Endothelial cell of umbilical vein (primary cell): ENCODE measurements at regions not wholly inside any gene's neighbourhood (a gene's known extent, or its start where the extent isn't known, plus 50 kb on each side); places are given as distances from the start of the nearest gene placed in this dataset.

Experiments used
- BruUV-seq: library from RNA; stranded (reverse); fragments of 400-500 nt; replicated peaks from 2 replicates; lab custom pipeline; 2021; lab: Mats Ljungman, UMichigan
- CTCF ChIA-PET: fragments of 300-600, 350-600 bp; sonication (Branson Sonifier 250); formaldehyde crosslinking; loops from one replicate; lab custom pipeline; 2021; ENCODE audit warnings: antibody characterized with exemption, inconsistent platforms; lab: Charles Lee
- POLR2A ChIA-PET: fragments of 300-600, 350-600 bp; sonication (Branson Sonifier 250); formaldehyde crosslinking; loops from one replicate; lab custom pipeline; 2021; ENCODE audit warnings: antibody characterized with exemption, inconsistent platforms; lab: Charles Lee
- DNase-seq: peaks from one replicate; pipeline ENCODE4 v3.0.0-alpha.2; 2011; ENCODE audit warnings: low read depth, low spot score
- FAIRE-seq: peaks from 2 replicates; lab custom pipeline; 2011; peaks lifted over from hg19 to GRCh38; lab: Jason Lieb, UNC
- H2AFZ ChIP-seq: 2 replicates; pipeline ENCODE4 v1.6.0; 2012; ENCODE audit warnings: low read depth, low read length, control low read depth, inconsistent platforms
- H3K27ac ChIP-seq: 2 replicates; pipeline ENCODE4 v1.5.1; 2011; ENCODE audit warnings: low read depth, mild to moderate bottlenecking, control low read depth, low read length, moderate library complexity; ENCODE audit not compliant: insufficient read depth
- H3K27me3 ChIP-seq, 2 experiments: 2 replicates each; pipeline versions ENCODE4 v1.6.0 to v1.6.1; 2011; ENCODE audit warnings: low read length in 2 of 2, mixed read lengths in 1 of 2; ENCODE audit not compliant: control insufficient read depth in 2 of 2, insufficient read depth in 2 of 2
- H3K36me3 ChIP-seq, 2 experiments: 2 replicates in 1 of 2; 3 replicates in 1 of 2; pipeline ENCODE4 v1.5.1; 2011; ENCODE audit warnings: low read length in 2 of 2, mild to moderate bottlenecking in 1 of 2, moderate library complexity in 1 of 2; ENCODE audit not compliant: control insufficient read depth in 2 of 2, insufficient read depth in 2 of 2; ENCODE audit errors: extremely low read depth in 1 of 2
- H3K4me1 ChIP-seq: 3 replicates; pipeline ENCODE4 v1.5.1; 2011; ENCODE audit warnings: mild to moderate bottlenecking, low read length; ENCODE audit not compliant: control insufficient read depth, insufficient read depth; ENCODE audit errors: extremely low read depth
- H3K4me2 ChIP-seq: 2 replicates; pipeline ENCODE4 v1.6.1; 2011; ENCODE audit warnings: low read length, control low read depth, mixed read lengths; ENCODE audit not compliant: insufficient read depth
- H3K4me3 ChIP-seq, 3 experiments: fragments of 200-600 bp in 1 of 3; sonication (generic), shearing (Covaris generic) in 1 of 3; replicated peaks in 1 of 3; 2 replicates each; pipeline ENCODE4 v1.5.1; 2011 to 2016; ENCODE audit warnings: control low read depth in 3 of 3, low read length in 3 of 3, mild to moderate bottlenecking in 2 of 3, inconsistent platforms in 1 of 3, low read depth in 1 of 3, moderate library complexity in 1 of 3; ENCODE audit not compliant: insufficient read depth in 1 of 3
- H3K79me2 ChIP-seq: 2 replicates; pipeline ENCODE4 v1.6.0; 2012; ENCODE audit warnings: low read length, inconsistent platforms; ENCODE audit not compliant: control insufficient read depth, insufficient read depth
- H3K9ac ChIP-seq: replicated peaks from 2 replicates; pipeline ENCODE3; 2011; ENCODE audit warnings: low read length, control low read depth; ENCODE audit not compliant: insufficient read depth; ENCODE audit errors: extremely low read depth
- H3K9me1 ChIP-seq: replicated peaks from 3 replicates; pipeline ENCODE4 v1.6.0; 2011; ENCODE audit warnings: mild to moderate bottlenecking, low read length; ENCODE audit not compliant: control insufficient read depth, insufficient read depth; ENCODE audit errors: extremely low read depth
- H3K9me3 ChIP-seq: replicated peaks from 2 replicates; pipeline ENCODE4 v1.5.1; 2012; ENCODE audit warnings: low read length, inconsistent platforms; ENCODE audit not compliant: control insufficient read depth, insufficient read depth
- H4K20me1 ChIP-seq: replicated peaks from 2 replicates; pipeline ENCODE3; 2011; ENCODE audit warnings: mild to moderate bottlenecking, low read length; ENCODE audit not compliant: control insufficient read depth, insufficient read depth; ENCODE audit errors: extremely low read depth
- FOS ChIP-seq: IDR thresholded peaks from 2 replicates; pipeline ENCODE4 v1.6.1; 2011; ENCODE audit warnings: mild to moderate bottlenecking, low read length, moderate library complexity, borderline replicate concordance; ENCODE audit not compliant: insufficient read depth
- POLR2AphosphoS5 ChIP-seq: IDR thresholded peaks from 2 replicates; pipeline ENCODE4 v1.6.1; 2012; ENCODE audit warnings: low read depth, mild to moderate bottlenecking, control low read depth, low read length, moderate library complexity; ENCODE audit not compliant: insufficient read depth
- dilution Hi-C: fragments of 300-500 bp; cut with MboI; formaldehyde crosslinking; loops from one replicate; pipeline ENCODE4 v1.15.0; 2019; ENCODE audit warnings: low sequenced_read_pairs; ENCODE audit not compliant: extremely low pct_ligation_motif_present
- intact Hi-C: fragments of 100-400 bp; cut with micrococcal nuclease; formaldehyde crosslinking; loops from one replicate; pipeline ENCODE4 v1.10.0; 2022
- TF ChIP-seq, protein P1 (sequence below): IDR thresholded peaks from 2 replicates; pipeline ENCODE4 v1.6.1; 2011; ENCODE audit not compliant: insufficient read depth, insufficient read length

DNA sequence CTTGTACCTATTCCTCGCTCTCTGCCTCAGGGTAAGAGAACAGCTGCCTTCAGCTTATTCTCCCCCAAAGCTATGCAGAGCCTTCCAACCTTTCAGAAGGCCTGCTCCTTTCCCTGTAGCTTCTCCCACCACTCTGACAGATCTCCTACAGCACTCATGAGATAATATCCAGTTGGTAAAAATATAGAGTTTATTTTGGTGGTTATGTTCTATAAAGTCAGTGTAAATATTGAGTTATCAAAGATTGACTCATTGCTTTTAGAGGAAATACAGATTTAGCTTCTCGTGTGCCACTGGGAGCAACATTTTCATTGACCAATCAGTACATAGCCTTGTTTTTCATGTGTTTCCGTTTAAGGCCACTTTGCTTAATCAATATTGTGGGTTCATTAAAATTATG lies 216.2 kb upstream of the TECRL start:
- H3K9me3 ChIP-seq, result no peaks in the 10 kb centered on the region
- intact Hi-C loops (no loop called here), dilution Hi-C loops (no loop called here)
- H3K4me2 ChIP-seq, result no peak overlapping the region
- DNase-seq, result no peak
- H3K9me1 ChIP-seq, result no peaks in the 10 kb centered on the region
- no peak overlapping the region for H3K4me3 ChIP-seq
- H3K36me3 ChIP-seq, result no peaks in the 10 kb centered on the region
- no peak for FAIRE-seq
- no peaks in the 10 kb centered on the region for H3K4me1 ChIP-seq
- H3K27ac ChIP-seq, result no peak overlapping the region
- CTCF ChIA-PET, result no interaction called here
- H4K20me1 ChIP-seq, result no peaks in the 10 kb centered on the region
- no peaks in the 10 kb centered on the region for H3K27me3 ChIP-seq
- no peak for TF ChIP-seq FOS
- no peak overlapping the region for H3K9ac ChIP-seq
- H3K79me2 ChIP-seq, result no peaks in the 10 kb centered on the region
- BruUV-seq, result no TSS peak
- H2AFZ ChIP-seq, result no peak overlapping the region
- POLR2A ChIA-PET, result no interaction called here

DNA sequence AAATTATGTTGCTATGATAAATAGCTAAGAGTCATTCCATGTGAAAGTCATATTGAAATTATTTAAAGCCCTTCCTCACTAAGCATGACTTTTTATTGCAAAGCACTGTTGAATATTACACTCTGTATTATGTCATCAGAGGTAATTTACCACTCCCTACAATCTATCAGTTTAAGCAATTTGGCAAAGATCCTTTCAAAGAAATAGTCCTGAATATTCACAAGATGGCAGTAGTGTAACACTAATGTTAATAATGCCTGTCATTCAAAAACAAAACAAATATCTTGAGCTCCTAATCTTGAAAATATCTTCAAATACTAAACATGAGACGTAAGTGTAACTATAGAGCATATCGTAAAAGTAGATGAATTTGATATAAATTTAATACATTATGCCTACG lies 208.6 kb upstream of the TECRL start:
- H3K27me3 ChIP-seq, result no peaks in the 10 kb centered on the region
- no peak for TF ChIP-seq POLR2AphosphoS5
- TF ChIP-seq, protein P1, sequence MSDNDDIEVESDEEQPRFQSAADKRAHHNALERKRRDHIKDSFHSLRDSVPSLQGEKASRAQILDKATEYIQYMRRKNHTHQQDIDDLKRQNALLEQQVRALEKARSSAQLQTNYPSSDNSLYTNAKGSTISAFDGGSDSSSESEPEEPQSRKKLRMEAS, result no peak
- no peaks in the 10 kb centered on the region for H3K9me3 ChIP-seq
- no peaks in the 10 kb centered on the region for H3K79me2 ChIP-seq
- H3K9ac ChIP-seq, result no peak overlapping the region
- H3K4me2 ChIP-seq, result no peak overlapping the region
- DNase-seq (no peak), FAIRE-seq (no peak)
- H3K4me1 ChIP-seq, result no peaks in the 10 kb centered on the region
- no peaks in the 10 kb centered on the region for H3K9me1 ChIP-seq
- dilution Hi-C loops (no loop called here), intact Hi-C loops (no loop called here)
- no peaks in the 10 kb centered on the region for H4K20me1 ChIP-seq
- POLR2A ChIA-PET, result no interaction called here
- CTCF ChIA-PET, result no interaction called here
- H3K36me3 ChIP-seq, result no peaks in the 10 kb centered on the region
- no peak overlapping the region for H3K27ac ChIP-seq
- H3K4me3 ChIP-seq, result no peak overlapping the region
- BruUV-seq, result no TSS peak
- no peak overlapping the region for H2AFZ ChIP-seq
